GM13976 (cell line): ENCODE measurements at regions not wholly inside any gene's neighbourhood (a gene's known extent, or its start where the extent isn't known, plus 50 kb on each side); places are given as distances from the start of the nearest gene placed in this dataset.
"Not testable (repeated sequence)": the region's sequence is repeated elsewhere in the genome, so short reads cannot be mapped to it uniquely, and the experiment has no call there.

Experiments
- DNase-seq: peaks from one replicate; pipeline ENCODE4 v3.0.0; 2012; ENCODE audit warnings: low spot score
- in situ Hi-C: fragments of 300-500 bp; cut with MboI; formaldehyde crosslinking; loops from one replicate; pipeline ENCODE4 v1.12.0; 2022; ENCODE audit warnings: low sequenced_read_pairs, mixed read lengths, inconsistent platforms; ENCODE audit not compliant: unreplicated experiment
- TF ChIP-seq, protein P1 (sequence below): IDR thresholded peaks from 2 replicates; pipeline ENCODE4 v1.5.1; 2012; ENCODE audit warnings: borderline replicate concordance, mild to moderate bottlenecking; ENCODE audit not compliant: insufficient read depth; ENCODE audit errors: extremely low read depth, missing control alignments, control extremely low read depth

DNA sequence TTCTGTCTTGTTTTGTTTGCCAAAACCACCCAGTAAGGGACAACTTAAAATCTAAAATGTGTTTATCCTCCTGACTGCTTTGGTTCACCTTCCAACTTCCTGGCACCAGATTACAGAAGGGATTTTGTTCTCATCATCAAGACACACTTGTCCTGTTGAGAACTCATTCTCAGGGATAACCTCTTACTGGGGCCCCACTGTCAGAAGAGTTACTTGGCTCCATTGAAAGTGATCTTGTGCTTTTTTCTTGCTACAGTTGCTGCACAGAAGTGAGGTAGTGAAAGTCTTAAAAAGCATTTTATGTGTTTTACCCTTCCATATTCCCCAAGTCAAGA is 690.5 kb downstream of the PRIM2 start:
- in situ Hi-C loops, DNase-seq: not testable (repeated sequence)

DNA sequence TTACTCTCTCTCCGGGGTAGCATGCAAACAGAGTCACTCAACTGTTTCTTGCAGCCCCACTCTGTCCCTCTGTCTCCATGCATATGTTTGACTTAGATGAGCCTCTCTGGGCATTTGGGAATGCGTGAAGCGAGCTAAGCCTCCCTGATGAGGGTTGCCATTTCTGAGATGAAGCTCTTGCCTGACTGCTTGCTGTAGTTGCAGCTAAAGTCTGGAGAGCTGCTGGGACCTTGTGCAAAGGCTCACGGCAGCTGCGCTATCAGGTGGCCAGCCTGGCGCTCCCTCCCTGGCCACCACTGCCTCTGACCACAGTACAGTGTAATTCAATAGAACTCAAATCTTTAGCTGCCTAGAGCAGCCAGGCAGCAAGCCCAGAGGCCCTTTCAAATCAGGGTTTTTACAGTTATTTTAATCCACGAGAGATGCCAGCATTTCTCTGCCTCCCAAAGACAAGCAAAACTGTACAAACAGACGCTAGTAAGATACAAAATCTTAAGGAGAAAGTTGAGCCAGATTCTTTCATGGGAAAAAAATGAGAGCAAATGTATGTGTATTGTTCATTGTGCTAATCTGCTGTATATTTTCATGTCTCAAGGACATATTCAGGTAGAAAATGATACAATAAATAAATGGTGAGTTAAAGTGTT is 694.6 kb downstream of the PRIM2 start:
- in situ Hi-C loops, DNase-seq: not testable (repeated sequence)

DNA sequence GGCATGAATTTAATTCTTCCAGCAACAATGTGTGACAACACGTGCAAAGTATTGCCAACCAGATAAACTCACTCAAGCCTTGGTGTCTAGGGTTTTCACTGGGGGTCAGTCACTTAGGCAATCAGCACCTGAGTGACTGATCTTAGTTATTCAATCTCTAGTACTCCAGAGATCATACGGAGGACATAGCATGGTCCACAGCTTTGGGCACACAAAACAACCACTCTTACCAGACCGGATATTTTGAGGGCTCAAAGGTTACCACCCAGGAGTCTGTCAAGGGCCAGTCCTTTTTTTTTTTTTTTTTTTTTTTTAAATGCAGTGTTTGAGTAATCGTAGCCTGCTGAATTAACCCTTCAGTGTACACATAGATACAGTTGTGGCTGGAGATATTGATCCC is 699.2 kb downstream of the PRIM2 start:
- in situ Hi-C loops, DNase-seq: not testable (repeated sequence)

DNA sequence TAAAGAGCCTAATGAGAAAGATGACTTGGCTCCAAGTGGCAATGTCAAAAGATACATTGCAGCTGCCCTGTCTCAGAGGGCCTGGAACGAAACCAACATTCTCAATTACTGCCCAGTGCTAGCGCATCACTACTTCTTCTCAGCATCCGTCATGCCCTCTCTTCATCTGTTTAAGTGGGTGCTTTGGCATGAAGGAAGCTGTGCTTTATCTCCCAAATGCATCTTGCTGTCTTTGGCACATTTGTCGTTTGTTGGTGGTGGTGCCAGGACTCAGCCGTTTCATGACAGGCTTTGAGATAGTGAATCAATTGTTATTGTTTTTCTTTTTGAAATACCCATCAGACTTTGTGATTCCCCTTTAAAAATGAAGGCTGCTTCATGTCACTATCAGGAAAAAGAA is 710.8 kb downstream of the PRIM2 start:
- in situ Hi-C loops, DNase-seq: not testable (repeated sequence)

DNA sequence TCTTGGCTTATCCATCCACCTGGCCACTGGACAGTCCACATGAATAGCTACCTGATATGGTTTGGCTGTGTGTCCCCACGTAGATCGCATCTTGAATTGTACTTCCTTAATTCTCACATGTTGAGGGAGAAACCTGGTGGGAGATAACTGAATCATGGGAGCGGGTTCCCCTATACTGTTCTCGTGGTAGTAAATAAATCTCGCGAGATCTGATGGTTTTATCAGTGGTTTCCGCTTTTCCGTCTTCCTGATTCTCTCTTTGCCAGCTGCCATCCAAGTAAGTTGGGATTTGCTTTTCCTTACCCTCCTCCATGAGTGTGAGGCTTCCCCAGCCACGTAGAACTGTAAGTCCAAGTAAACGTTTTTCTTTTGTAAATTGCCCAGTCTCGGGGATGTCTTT is 720.8 kb downstream of the PRIM2 start:
- in situ Hi-C loops, DNase-seq: not testable (repeated sequence)

DNA sequence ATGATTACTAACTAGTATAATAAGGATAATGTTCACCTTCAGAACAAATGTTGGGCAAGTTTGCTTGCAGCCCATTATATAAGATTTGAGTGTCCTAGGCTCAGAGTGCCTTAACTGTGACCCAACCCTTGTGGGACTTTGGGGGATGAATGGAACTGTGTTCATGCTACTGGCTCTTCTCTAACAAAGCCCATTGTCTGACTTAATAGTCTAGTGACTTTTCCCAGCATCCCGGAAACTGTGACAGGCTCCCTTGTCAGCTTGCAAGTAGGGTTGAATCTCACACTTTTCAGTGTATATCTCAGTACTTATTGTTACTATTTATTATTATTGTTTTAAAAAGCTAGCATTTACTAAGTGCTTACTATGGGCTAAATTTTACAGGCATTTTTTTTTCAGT is 729.2 kb downstream of the PRIM2 start:
- in situ Hi-C loops, DNase-seq: not testable (repeated sequence)

DNA sequence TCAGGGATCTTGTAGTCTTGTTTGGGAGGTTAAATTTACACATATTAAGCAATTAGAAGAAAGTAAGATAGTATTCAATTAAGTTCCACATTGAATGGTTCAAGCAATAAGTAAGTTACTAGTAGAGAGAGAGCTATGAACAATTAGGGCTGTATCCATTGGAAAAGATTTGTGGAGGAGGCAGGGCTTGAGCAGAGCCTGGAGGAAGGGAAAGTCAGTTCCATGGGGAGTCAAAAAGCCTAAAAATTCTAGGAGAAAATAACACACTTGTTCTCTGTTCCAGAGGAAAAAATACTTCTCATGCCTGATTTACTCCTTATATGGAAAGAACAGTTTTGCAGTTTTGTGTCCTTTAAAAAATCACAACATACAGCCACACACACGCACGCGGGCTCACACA is 730.0 kb downstream of the PRIM2 start:
- in situ Hi-C loops, DNase-seq: not testable (repeated sequence)

DNA sequence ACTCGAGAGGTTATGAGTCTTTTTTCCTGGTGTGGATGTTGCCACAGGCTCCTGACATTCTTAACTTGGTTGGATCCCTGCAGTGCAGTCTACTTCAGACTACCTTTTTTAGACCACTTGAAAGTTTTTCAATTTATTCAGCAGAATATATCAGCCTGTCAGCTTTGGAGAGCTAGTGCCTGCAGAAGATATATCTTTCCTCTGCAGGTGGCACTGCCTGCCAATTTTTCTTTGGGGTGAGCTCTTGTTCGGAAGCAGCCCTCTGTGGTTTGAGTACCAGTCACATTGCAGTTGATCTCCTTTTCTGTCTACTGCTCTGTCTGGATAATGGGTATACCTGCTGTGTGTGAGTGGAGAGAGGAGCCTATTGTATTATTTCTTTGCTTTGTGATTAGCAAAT is 730.4 kb downstream of the PRIM2 start:
- in situ Hi-C loops, DNase-seq: not testable (repeated sequence)

DNA sequence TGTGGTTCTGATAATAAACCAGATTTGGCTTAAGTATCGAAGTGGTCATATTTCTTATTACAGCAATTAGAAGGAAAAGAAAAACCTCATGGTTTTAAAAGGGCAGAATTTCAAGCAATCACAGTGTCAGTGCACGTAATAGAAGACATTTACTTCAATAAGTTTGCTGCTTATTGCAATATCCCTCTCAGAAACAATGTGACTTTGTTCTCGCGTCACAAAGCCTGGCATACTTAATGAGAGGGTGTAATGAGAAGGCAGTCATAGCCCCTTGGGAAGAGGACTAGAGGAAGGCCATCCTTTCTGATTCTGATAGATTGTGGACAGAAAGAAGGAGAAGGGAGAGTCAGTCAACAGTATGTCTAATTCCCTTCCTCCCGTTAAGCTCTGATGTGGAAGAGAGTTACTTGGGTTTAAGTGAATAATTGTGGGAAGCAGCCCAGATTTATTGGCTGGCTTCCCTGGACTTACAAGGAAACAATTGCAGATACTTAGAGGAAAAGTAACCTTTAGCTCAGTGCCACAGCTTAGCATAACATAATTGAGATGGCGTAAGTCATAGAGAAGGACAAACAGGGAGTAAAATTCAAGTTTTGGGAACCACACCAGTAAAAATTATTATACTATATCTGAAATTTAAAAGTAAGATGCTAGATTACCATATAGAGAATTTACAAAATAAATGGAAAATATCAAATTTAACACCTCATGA is 738.2 kb downstream of the PRIM2 start:
- DNase-seq, in situ Hi-C loops: not testable (repeated sequence)

DNA sequence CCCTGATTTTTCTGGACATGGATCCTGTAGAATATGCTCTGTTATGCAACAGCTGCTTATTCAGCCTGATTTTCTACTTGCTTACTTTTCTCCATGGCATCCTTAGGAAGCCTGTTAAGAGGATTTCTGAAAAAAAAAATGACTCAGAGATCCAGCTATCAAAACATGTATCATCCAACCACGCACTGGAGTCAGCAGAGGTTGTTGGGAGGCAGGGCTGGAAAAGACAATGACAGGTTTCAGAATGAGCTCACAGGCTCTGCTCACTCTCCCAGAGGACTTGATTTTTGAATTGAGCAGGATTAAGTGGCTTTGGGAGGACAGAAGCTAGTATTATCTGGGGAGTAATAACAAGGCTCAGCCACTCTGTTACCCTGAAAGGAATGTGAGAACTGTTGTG is 742.3 kb downstream of the PRIM2 start:
- in situ Hi-C loops, DNase-seq: not testable (repeated sequence)

DNA sequence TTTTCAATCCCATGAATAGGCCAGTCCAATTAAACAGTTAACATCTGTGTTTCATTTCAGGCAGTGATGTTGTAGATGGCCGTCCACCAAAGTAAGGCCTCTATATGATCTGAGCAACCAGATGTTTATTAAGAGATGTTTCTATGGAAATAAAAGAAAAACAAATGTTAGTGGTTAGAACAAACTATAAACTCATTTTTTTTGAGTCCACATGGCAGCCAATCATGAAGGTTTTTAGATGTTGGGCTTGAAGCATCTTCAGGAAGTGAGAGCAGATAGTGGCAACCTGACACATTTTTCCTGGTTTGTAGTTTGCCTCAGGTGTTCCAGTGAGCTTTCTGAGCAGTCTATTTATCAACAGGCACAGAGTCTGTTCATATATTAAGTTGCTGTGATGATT is 746.1 kb downstream of the PRIM2 start:
- DNase-seq, in situ Hi-C loops: not testable (repeated sequence)

DNA sequence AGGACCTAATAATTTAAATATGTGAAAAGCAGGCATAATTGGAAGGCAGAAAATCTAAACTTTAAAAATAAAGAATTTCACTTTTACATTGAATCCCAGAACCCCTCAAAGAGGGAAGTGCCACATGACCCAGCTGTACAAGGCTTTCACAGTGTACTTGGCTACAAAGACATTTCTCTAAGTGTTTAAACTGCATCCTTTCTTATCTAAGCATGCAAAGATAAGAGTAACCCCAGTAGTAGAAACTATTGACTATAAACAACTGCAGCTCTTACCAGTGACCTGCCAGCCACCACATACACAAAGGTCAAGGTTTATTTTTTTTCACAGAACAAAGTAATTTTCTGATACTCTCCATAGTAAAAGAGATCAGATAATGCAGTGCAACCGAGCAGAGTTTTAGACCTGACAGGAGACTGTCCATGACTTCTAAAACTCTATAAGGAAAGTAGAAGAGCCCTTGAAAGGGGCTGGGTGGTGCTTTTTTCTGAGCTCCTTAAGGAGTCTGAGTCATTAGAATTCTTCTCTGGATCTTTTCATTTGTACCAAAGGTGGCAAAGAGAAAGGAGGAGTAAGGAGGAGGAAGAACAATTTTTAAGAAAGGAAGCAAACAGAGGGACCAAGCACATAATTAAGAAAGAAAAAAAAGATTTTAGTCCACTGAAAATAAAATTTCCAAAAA is 750.6 kb downstream of the PRIM2 start:
- DNase-seq, in situ Hi-C loops: not testable (repeated sequence)

DNA sequence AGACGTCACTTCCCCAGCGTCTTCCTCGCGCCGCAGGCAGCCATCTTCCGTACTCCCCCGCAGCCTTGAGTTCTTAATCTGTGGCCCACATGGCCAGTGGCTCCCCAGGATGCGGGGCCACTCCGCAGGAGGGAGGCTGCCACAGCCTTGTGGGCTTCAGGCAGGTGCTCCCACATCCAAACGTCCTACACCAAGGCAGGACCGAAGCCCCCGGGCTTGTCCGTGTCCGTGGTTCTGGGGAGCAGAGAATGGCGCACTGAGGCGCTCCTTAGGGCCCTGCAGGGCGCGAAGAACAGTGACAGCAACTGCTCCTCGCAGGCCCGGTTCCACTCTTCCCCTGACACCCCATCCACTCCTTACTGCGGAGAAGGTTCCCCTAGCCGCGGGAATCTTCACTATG is 755.8 kb downstream of the PRIM2 start:
- TF ChIP-seq, protein P1, sequence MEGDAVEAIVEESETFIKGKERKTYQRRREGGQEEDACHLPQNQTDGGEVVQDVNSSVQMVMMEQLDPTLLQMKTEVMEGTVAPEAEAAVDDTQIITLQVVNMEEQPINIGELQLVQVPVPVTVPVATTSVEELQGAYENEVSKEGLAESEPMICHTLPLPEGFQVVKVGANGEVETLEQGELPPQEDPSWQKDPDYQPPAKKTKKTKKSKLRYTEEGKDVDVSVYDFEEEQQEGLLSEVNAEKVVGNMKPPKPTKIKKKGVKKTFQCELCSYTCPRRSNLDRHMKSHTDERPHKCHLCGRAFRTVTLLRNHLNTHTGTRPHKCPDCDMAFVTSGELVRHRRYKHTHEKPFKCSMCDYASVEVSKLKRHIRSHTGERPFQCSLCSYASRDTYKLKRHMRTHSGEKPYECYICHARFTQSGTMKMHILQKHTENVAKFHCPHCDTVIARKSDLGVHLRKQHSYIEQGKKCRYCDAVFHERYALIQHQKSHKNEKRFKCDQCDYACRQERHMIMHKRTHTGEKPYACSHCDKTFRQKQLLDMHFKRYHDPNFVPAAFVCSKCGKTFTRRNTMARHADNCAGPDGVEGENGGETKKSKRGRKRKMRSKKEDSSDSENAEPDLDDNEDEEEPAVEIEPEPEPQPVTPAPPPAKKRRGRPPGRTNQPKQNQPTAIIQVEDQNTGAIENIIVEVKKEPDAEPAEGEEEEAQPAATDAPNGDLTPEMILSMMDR, result no peak
- no peak for DNase-seq
- in situ Hi-C loops, result no loop called here

DNA sequence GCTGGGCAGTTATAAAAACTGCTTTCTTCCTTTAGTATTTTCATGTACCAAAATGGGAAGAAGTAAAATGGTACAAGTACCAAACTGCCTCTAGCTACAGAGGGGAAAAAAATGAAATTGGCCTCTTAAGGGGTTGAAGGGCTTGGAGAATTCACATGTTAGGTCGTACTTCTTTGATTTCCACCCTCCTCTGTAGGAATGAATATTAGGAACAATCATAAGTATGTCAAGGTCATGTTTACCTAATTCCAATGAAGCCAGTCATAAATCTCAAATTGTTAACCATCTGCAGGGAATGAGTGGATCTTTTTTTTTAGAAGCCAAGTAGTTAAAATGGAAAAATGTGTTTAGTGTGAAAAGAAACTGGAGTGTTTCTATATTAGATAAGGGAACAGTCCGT is 772.6 kb downstream of the PRIM2 start:
- DNase-seq, in situ Hi-C loops: not testable (repeated sequence)

DNA sequence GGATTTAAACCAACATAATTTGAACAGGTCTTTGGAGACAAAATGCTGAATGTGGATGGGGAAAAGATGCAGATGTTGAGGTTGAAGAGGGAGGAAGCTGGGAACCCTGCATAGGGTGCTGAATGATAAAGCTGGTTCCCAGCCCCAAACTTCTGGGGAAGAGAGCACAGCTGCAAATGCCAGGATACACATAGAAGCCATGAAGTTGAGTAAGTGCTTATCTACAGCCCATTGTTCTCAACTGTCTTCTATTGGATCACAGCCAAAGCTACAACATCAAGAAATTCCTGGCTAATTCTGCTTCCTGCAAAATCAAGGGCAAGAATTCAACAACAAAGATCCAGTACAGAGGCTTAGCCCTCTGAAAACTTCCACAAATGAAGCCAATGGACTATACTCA is 779.8 kb downstream of the PRIM2 start:
- DNase-seq, in situ Hi-C loops: not testable (repeated sequence)
